ENCODE measurements at regions not wholly inside any gene's neighbourhood (a gene's known extent, or its start where the extent isn't known, plus 50 kb on each side); places are given as distances from the start of the nearest gene placed in this dataset.

DNA sequence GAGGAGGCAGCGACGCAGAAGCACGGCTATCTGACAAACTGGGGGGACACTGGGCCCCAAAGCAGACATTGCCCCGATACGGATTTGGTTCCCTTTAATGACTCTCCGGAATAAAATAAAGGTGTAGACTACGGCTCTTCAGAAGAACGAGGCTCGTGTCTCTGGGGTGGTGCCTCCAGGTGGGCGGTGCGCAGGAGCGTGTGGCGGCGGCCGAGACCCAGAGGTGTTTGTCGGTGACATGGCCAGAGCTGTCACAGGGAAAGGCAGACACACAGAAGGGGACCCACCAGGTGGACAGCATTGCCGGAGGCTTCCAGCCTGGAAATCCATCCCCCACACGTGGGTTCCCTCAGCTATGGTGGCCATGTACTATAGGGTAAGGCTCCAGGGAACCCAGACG is 366.0 kb downstream of the BRD1 start:
- H3K4me3 ChIP-seq, result no peak overlapping the region
- H3K9me3 ChIP-seq (ENCODE audit: low read depth), result no peaks in the 10 kb centered on the region
- no peaks in the 10 kb centered on the region for H3K36me3 ChIP-seq (ENCODE audit: low read depth)
- no peak overlapping the region for H3K9ac ChIP-seq
- H4K20me1 ChIP-seq (ENCODE audit: insufficient read depth), result no peaks in the 10 kb centered on the region
- DNase-seq, result no peak
- H3F3A ChIP-seq (ENCODE audit: insufficient read depth), result no peaks in the 10 kb centered on the region
- H3K27ac ChIP-seq, result no peak overlapping the region
- H3K4me1 ChIP-seq (ENCODE audit: insufficient read depth), result no peaks in the 10 kb centered on the region
- in situ Hi-C loops (cut with MboI), result no loop called here
- no peaks in the 10 kb centered on the region for H3K79me2 ChIP-seq (ENCODE audit: insufficient read depth)
- no peak overlapping the region for H3K4me2 ChIP-seq (ENCODE audit: unreplicated experiment)
- H3K27me3 ChIP-seq (replicated peaks; ENCODE audit: insufficient read depth), result no peaks in the 10 kb centered on the region
- no peaks in the 10 kb centered on the region for H3K9me2 ChIP-seq (ENCODE audit: insufficient read depth)
- no peak for TF ChIP-seq EZH2phosphoT487 (IDR thresholded peaks at IDR 0.05; ENCODE audit: insufficient read depth, low read depth)
- no peak for TF ChIP-seq EZH2 (IDR thresholded peaks at IDR 0.05; ENCODE audit: insufficient read depth, poor library complexity, severe bottlenecking)
- 54 to 60% methylated on average over 18 to 19 of the region's 19 CpGs for WGBS, 2 experiments (ENCODE audit: low coverage in 1 of 2, low lambda C conversion rate in 2 of 2, missing lambda C conversion rate in 2 of 2)
- H2AFZ ChIP-seq, result no peak overlapping the region

DNA sequence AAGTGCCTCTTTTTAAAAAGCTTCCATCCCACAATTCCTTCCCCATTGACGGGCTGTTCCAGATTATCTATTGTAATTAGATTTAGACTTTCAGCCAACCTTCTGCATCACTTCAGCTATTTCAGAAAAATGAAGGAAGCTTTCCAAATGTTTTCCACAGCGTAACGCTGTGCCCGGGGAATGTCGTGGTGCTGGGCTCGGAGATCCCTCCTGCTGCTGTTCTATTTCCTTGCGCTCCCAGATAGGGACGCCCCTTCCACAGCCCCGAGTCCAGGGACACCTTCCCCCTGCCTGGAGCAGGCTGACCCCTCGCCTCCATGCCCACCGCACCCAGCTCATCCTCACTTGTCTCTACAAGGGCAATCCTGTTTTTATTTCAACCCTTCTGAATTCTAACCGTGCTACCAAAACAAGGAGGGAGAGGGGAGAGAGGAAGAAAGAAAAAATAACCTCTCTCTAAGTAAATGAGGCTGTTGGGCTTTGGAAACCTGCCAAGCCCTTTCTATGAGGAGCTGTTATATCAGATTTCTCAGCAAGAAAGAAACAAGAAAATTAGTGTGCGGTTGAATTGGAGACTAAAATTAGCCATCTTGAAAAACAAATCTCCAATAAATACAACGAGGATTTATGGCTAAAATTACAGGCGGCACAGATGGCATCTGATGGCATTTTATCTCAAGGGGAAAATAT is 366.9 kb downstream of the BRD1 start:
- no peak for TF ChIP-seq EZH2 (IDR thresholded peaks at IDR 0.05; ENCODE audit: insufficient read depth, poor library complexity, severe bottlenecking)
- TF ChIP-seq EZH2phosphoT487 (IDR thresholded peaks at IDR 0.05; ENCODE audit: insufficient read depth, low read depth), result no peak
- Histone ChIP-seq H3K9me3 (ENCODE audit: low read depth) (no peaks in the 10 kb centered on the region), H3K27ac (no peak overlapping the region)

DNA sequence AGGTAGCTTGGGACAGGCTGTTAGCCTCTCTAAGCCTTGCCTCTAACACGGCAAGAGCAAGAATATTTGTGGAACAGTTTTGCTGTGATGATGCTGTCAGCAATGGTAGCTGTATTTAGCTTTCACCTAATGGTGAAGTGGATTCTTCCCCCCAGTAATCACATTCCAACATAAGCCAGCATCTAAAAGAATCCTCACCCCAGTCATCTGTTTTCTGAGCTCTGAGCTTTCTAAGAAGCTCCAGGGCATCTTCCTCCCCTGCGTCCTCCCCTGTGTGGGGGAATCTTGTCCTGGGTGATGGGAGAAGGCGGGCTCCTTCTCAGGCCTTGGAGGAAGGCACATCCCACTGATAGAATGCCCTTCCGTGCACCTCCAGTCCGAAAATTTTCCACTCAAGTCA is 367.6 kb downstream of the BRD1 start:
- Histone ChIP-seq H3K79me2 (ENCODE audit: insufficient read depth) (no peaks in the 10 kb centered on the region), H3K27ac (no peak overlapping the region), H3K9me2 (ENCODE audit: insufficient read depth) (no peaks in the 10 kb centered on the region), H4K20me1 (ENCODE audit: insufficient read depth) (no peaks in the 10 kb centered on the region), H3F3A (ENCODE audit: insufficient read depth) (no peaks in the 10 kb centered on the region), H2AFZ (no peak overlapping the region), H3K4me1 (ENCODE audit: insufficient read depth) (no peaks in the 10 kb centered on the region), H3K4me3 (no peak overlapping the region), H3K9ac (no peak overlapping the region), H3K9me3 (ENCODE audit: low read depth) (no peaks in the 10 kb centered on the region), H3K27me3 (replicated peaks; ENCODE audit: insufficient read depth) (no peaks in the 10 kb centered on the region), H3K36me3 (ENCODE audit: low read depth) (no peaks in the 10 kb centered on the region), H3K4me2 (ENCODE audit: unreplicated experiment) (no peak overlapping the region)
- TF ChIP-seq EZH2phosphoT487 (IDR thresholded peaks at IDR 0.05; ENCODE audit: insufficient read depth, low read depth) (no peak), EZH2 (IDR thresholded peaks at IDR 0.05; ENCODE audit: insufficient read depth, poor library complexity, severe bottlenecking) (no peak)
- WGBS, 2 experiments (ENCODE audit: low coverage in 1 of 2, low lambda C conversion rate in 2 of 2, missing lambda C conversion rate in 2 of 2), result 6 to 9% methylated on average over 5 of the region's 5 CpGs
- no peak for DNase-seq
- in situ Hi-C loops (cut with MboI), result no loop called here

More for the DNA sequence above, 366.9 kb downstream of the BRD1 start:
- Histone ChIP-seq H3K27me3 (replicated peaks; ENCODE audit: insufficient read depth) (no peaks in the 10 kb centered on the region), H3K36me3 (ENCODE audit: low read depth) (no peaks in the 10 kb centered on the region), H3K4me3 (no peak overlapping the region), H3K4me1 (ENCODE audit: insufficient read depth) (no peaks in the 10 kb centered on the region), H3K9ac (no peak overlapping the region), H3K4me2 (ENCODE audit: unreplicated experiment) (no peak overlapping the region), H4K20me1 (ENCODE audit: insufficient read depth) (no peaks in the 10 kb centered on the region), H3K79me2 (ENCODE audit: insufficient read depth) (no peaks in the 10 kb centered on the region), H3F3A (ENCODE audit: insufficient read depth) (no peaks in the 10 kb centered on the region), H2AFZ (no peak overlapping the region), H3K9me2 (ENCODE audit: insufficient read depth) (no peaks in the 10 kb centered on the region)
- 4 to 6% methylated on average over 15 of the region's 15 CpGs for WGBS, 2 experiments (ENCODE audit: low coverage in 1 of 2, low lambda C conversion rate in 2 of 2, missing lambda C conversion rate in 2 of 2)
- in situ Hi-C loops (cut with MboI), result no loop called here
- no peak for DNase-seq

DNA sequence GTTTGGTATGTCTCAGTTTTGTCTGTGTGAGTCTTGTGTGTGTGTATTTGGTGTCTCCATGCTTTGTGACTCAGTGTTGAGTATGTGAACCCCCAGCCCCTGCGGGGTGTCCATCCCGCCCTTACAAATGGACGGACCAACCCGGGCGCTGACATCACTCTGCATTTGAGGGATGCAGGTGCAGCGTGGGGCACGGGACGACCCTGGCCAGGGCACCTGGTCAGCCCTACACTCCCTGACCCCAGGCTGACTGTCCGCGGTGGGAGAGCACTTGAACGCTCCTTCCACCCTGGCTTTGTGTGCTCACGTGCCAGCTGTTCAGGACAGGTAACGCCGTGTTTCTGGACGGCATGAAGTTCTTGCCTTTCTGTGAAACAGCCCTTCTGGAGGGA is 369.0 kb downstream of the BRD1 start:
- H3K4me1 ChIP-seq (ENCODE audit: insufficient read depth), result no peaks in the 10 kb centered on the region
- no peak overlapping the region for H3K4me3 ChIP-seq
- WGBS, 2 experiments (ENCODE audit: low coverage in 1 of 2, low lambda C conversion rate in 2 of 2, missing lambda C conversion rate in 2 of 2), result 71 to 78% methylated on average over 15 of the region's 15 CpGs
- H3K27ac ChIP-seq, result no peak overlapping the region
- no peak for DNase-seq
- no peaks in the 10 kb centered on the region for H3K9me3 ChIP-seq (ENCODE audit: low read depth)
- H3K79me2 ChIP-seq (ENCODE audit: insufficient read depth), result no peaks in the 10 kb centered on the region
- H3F3A ChIP-seq (ENCODE audit: insufficient read depth), result no peaks in the 10 kb centered on the region
- H3K9ac ChIP-seq, result no peak overlapping the region
- TF ChIP-seq EZH2phosphoT487 (IDR thresholded peaks at IDR 0.05; ENCODE audit: insufficient read depth, low read depth) (no peak), EZH2 (IDR thresholded peaks at IDR 0.05; ENCODE audit: insufficient read depth, poor library complexity, severe bottlenecking) (no peak)
- H3K9me2 ChIP-seq (ENCODE audit: insufficient read depth), result no peaks in the 10 kb centered on the region
- H3K36me3 ChIP-seq (ENCODE audit: low read depth), result no peaks in the 10 kb centered on the region
- H3K27me3 ChIP-seq (replicated peaks; ENCODE audit: insufficient read depth), result no peaks in the 10 kb centered on the region
- no peak overlapping the region for H2AFZ ChIP-seq
- H4K20me1 ChIP-seq (ENCODE audit: insufficient read depth), result no peaks in the 10 kb centered on the region
- H3K4me2 ChIP-seq (ENCODE audit: unreplicated experiment), result no peak overlapping the region
- in situ Hi-C loops (cut with MboI), result no loop called here
